ENCODE measurements at regions not wholly inside any gene's neighbourhood (a gene's known extent, or its start where the extent isn't known, plus 50 kb on each side); places are given as distances from the start of the nearest gene placed in this dataset.

GRCh38 chr12:58502226-58502625 lies 418.1 kb downstream of the LRIG3 start:
- DNase-seq: peak; percentile 83

DNA sequence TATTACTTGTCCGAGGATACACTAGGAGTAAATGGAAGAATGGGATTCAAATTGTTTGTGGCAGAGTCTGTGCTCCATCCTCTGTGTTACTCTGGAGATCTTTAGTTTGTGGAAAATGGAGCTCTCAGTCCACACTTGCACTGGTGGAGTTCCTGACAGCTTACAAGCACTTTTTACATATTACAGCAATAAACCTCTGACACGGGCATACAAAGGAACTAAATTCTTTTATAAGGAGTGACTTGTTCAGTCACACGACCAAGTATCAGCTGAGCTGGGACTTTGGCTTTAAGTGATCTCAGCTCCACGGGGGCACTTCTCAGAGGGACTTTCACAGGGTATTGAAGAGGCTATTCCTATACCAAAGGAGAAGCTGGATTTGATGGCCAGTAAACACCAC lies 417.5 kb downstream of the LRIG3 start:
- peak; percentile 57 for DNase-seq

- peak; percentile 66 for DNase-seq
Observed at GRCh38 chr12:58503731-58504130, 416.6 kb downstream of the LRIG3 start.

GRCh38 chr12:58504143-58504938 lies 416.0 kb downstream of the LRIG3 start:
- peak; percentile 90 for DNase-seq

DNA sequence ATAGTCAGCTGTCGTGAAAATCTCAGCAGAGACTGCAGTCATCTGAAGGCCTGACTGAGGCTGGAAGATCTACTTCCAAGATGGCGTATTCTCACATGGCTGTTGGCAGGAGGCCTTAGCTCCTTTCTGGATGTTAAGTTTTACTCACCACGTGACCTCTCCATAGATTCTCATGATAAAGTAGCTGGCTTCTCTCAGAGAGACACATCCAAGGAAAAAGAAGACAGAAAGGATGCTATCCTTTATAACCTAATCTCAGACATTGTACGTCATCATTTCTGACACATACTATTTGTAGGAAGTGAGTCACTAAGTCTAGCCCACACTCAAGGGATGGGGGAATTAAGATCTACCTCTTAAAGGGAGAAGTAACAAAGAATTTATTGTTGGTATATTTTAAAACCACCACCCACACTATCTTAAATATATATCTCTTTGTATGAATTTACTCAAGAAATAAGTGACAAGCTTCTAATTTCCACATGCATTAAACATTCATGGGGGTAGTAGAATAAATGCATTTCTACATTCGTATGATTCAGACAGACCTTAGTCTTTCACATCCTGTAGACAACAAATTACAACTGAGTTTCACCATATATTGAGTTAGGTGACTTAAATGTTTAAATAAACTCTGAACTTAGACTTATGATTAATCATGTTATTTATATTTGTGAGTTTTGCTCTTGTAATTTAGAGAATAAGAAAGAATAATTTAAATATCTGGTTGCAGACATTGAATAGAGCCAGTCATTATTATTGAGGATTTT lies 411.0 kb downstream of the LRIG3 start:
- peak; percentile 27 for DNase-seq

DNA sequence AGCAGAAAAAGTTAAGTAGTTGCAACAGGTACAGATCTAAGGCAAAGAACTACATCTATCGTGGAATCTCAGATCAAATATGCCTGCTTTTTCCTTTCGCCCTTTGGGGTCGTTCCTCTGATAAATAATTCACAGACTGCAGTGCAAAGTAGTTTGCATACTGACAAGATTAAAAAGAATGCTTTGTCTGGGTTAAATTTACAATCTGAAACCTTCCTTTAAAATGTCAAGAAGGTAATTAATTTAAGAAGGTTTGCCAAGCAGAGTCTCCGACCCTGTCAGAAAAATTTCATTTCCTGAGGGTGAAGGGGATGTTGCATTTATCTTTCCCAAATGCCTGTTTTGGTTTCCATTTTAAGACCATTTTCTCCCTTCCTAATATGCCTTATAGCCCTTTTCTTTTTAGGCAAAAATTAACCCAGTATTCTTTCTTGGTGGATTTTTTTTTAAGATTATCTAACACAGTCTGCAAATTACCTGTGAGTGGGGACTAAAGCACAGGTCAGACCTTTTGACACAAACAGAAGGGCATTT lies 406.9 kb downstream of the LRIG3 start:
- no peak for DNase-seq

DNA sequence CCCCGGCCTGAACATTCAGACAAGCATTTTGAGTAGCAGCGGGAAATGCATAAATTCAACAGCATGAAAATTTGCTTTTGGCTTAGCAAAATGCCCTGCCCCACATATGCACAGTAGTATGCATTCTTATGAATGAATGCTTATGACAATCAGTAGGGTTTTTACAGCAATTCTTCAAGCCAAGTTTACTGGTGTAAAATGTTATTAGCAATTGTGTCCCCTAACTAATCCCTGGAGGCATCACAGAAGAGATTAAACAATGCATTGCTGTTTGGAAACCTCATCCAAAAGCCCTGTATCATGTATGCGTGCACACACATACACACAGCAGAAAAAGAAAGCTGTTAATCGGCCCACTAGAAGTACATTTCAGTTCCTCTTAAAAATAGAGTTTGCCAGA lies 406.5 kb downstream of the LRIG3 start:
- DNase-seq: no peak

- no peak for DNase-seq
Observed at GRCh38 chr12:58519839-58520238, 400.5 kb downstream of the LRIG3 start.

- DNase-seq: no peak
Observed at GRCh38 chr12:58521152-58521551, 399.2 kb downstream of the LRIG3 start.

DNA sequence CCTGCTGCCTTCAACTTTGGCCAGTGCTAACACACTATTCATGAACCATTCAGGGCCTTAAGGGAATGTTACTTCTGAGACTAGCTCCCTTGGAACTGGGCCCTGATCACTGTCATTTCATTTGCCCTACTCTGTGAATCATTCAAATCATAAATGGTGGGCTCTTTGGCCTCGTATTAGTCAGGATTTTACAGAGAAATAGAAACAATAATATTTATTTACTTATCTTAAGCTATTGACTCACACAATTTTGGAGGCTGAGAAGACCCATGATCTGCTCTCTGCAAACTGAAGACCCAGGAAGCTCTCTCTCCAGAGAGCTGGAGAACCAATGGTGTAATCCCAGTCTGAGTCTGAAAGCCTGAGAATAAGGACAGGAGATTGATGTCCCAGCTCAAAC lies 398.5 kb downstream of the LRIG3 start:
- DNase-seq: no peak

GRCh38 chr12:58523360-58523759 lies 396.9 kb downstream of the LRIG3 start:
- DNase-seq: no peak

- peak; percentile 43 for DNase-seq
Observed at GRCh38 chr12:58528271-58528670, 392.0 kb downstream of the LRIG3 start.

DNA sequence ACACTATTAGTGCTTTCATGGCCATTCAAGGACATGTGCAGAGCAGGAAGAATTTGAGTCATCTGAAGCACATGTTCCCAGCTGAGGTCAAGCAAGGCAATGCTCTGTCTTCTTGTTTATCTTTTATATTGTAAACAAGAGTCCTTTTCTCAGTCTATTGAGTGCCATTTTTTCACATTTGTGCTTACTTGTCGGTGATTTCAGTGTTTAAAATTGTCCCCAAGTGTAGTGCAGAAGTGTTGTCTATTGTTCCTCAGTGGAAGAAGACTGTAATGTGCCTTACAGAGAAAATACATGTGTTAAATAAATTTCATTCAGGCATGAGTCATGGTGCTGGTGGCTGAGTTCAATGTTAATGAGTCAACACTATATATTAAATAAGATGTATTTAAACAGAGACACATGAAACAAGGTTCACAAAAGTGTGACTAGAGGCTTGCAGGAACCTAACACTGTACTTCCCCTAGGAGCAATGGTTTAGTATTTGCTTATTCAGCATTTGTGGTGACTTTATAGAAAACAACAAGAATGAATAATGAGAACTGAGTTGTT lies 391.1 kb downstream of the LRIG3 start:
- peak; percentile 94 for DNase-seq

DNA sequence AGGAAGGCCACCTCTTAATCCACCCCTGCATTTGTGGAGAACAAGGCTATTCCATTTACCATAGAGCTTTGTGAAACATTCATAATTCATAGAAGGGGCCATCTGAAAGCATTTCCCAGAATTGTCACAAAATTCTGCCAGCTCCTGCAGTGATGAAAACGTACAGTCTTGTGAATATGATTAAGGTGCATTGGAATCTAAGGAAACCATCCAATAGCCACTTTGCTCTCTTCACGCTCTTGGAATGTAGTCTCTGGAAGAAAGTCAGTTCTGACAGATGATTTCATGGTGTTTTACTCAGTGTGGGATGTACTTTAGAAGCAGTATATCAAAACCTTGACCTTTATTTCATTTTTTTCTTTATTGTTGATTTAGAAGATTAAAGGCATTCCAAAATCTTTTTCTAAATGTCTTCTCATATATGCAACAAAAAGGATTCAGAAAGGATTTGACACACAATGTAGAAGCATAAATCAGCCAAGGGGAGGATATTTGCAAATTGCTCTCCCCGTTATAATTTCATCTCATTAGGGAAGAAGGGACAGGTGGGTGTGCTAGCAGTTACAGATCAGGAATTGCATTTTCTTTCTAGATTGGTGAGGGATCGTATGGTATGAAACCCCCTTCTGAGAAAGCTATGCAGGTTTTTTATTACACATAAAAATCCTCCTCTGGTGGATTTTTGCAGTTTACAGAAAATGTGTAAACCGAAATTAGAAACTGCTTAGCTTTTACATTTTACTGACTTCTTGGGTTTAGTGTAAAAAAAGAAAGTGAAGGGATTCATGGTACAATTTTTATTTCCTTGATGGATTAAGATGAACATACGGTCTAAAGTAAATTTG lies 390.2 kb downstream of the LRIG3 start:
- no peak for DNase-seq

DNA sequence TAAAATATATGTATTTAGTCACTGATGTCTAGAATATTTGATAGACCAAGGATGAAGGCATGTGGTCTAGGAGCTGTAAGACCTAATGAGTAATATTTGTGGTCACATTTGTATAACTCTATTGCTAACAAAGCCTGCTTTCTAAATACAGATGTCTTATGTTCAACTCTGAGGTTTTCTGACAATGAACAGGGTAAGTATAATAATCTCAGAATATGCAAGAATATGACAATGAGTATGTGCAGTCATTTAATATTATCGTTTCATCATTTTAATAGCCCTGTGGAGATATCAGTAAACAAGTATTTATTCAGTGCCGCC lies 389.6 kb downstream of the LRIG3 start:
- no peak for DNase-seq

GRCh38 chr12:58532855-58533608 lies 387.3 kb downstream of the LRIG3 start:
- DNase-seq: peak; percentile 80

DNA sequence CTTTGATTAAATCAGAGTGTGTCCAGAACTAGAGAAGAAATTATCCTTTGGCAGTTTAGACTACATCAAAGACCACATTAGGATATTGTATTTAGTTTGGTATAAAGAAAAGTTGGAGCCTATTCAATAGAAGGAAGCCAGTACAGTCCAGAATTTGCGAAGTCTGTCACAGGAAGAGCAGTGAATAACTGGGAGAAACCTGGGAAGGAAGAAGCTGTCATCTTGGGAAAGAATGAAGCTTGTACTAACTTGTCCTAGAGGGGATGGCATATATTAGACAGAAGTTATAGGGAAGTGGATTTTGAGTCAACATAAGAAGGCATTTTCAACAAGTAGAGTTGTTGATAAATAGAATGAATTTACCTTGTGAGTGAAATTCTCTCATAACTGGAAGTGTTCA lies 386.7 kb downstream of the LRIG3 start:
- no peak for DNase-seq

GRCh38 chr12:58537278-58537677 lies 383.0 kb downstream of the LRIG3 start:
- DNase-seq: peak; percentile 71

- DNase-seq: no peak
Observed at GRCh38 chr12:58539295-58539694, 381.0 kb downstream of the LRIG3 start.

DNA sequence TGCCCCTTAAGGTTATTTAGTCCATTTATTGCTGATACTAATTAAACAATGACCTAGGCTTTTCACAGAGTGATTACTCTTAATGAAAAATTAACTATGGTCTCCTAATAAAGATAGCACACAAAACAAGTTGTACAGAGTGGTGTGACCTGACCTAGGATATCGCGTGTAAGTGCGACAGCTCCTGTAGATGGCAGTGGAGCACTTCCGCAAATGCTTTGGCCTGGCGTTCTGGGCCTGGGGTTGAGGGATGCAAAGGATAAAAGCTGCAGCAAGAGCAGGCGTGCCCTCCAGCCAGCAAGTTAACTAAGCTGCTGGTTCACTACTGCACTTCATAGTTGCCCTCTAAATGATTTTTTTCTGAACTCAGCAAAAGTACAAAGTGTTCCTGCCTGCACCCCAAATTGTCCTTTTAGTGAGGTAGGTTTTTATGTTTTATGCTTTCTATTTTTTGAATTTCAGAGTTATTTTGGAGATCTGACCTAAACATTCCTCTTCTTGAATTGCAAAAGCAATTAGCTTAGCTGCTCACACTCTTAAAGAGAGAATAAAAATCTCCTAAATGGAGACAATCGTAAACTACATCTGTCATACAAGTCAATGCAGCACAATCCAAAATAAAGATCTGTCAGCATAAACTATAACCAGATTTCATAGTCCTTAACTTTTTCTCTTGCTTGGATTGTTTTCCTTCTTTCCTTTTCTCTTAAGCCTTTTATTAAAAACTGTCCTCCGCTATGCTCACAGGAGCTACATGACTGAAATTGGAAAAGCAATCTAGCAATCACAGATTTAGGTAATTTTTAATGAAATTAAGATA lies 379.6 kb downstream of the LRIG3 start:
- DNase-seq: peak; percentile 95

- no peak for DNase-seq
Observed at GRCh38 chr12:58541300-58541690, 379.0 kb downstream of the LRIG3 start.

All from DMS53 (cell line).